ENCODE measurements at regions not wholly inside any gene's neighbourhood (a gene's known extent, or its start where the extent isn't known, plus 50 kb on each side); places are given as distances from the start of the nearest gene placed in this dataset.

- no peak for TF ChIP-seq CTCF (IDR thresholded peaks at IDR 0.05; ENCODE audit: low read length)
- TF ChIP-seq EZH2 (IDR thresholded peaks at IDR 0.05; ENCODE audit: borderline replicate concordance, low read length), result no peak
Observed at GRCh38 chr10:3310016-3310784, 137.6 kb upstream of the PITRM1 start.
